ENCODE measurements at regions not wholly inside any gene's neighbourhood (a gene's known extent, or its start where the extent isn't known, plus 50 kb on each side); places are given as distances from the start of the nearest gene placed in this dataset.

DNA sequence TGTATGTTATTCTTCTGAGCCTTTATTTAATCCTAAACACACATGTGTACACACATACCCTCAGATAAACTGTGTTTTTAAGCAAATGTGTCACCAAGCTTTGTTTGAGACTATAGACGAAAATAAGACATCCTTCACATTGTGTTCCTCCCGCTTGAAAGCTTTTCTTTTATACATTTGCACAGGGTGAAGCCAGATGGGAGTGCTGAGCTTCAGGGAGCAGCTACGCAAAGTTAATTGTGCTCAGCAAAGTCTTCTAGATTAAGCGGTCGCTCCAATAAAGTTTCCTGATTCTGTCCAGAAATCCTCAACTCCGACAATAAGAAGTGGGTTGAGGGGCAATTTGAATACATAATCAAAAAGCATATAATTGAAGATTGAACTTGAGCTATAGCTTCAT, 117.2 kb upstream of the ARGLU1 start:
- no peaks in the 10 kb centered on the region for H3K9me2 ChIP-seq (ENCODE audit: insufficient read depth)
- POLR2A ChIA-PET (ENCODE audit: unreplicated experiment) = no interaction called here
- no peaks in the 10 kb centered on the region for H3K9me3 ChIP-seq (ENCODE audit: insufficient read depth, low read depth)
- no peaks in the 10 kb centered on the region for H3K36me3 ChIP-seq (ENCODE audit: low read depth)
- H3F3A ChIP-seq (ENCODE audit: insufficient read depth, low read depth) = no peaks in the 10 kb centered on the region
- no peak overlapping the region for H3K27ac ChIP-seq
- no peaks in the 10 kb centered on the region for H3K27me3 ChIP-seq (ENCODE audit: insufficient read depth, low read depth)
- H3K4me2 ChIP-seq = no peak overlapping the region
- no peaks in the 10 kb centered on the region for H3K79me2 ChIP-seq (ENCODE audit: low read depth)
- H2AFZ ChIP-seq = no peak overlapping the region
- no peaks in the 10 kb centered on the region for H3K4me1 ChIP-seq (replicated peaks; ENCODE audit: insufficient read depth)
- H3K4me3 ChIP-seq = no peak overlapping the region
- H4K20me1 ChIP-seq (ENCODE audit: insufficient read depth) = no peaks in the 10 kb centered on the region
- no TSS peak for BruUV-seq (replicated peaks)
- no peak for DNase-seq
- no peak for TF ChIP-seq CTCF (conservative IDR thresholded peaks at IDR 0.05)
- no peak for TF ChIP-seq EZH2 (IDR thresholded peaks at IDR 0.05; ENCODE audit: low read depth)
- CTCF ChIA-PET = no interaction called here
- intact Hi-C loops (cut with micrococcal nuclease; ENCODE audit: unreplicated experiment) = no loop called here

DNA sequence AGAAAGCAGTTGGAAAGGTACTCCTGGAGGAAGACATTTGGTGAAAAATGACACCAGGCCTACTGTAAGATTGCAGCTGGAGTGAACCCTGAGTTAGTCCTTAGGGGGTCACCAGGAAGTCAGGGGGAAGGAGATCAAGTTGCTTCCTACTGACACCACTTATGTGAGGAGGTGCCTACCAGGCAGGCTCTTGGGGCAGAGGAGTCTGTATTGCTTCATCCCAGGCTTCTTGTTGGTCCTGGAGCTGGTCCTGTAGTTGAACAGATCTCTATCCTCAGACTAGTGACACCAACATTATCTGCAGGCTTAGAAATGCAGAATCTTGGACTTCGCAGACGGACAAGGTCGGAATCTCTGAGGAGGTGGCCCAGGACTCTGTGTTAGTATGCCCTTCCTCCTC, 116.0 kb upstream of the ARGLU1 start:
- no peaks in the 10 kb centered on the region for H3K36me3 ChIP-seq (ENCODE audit: low read depth)
- H3K27ac ChIP-seq = no peak overlapping the region
- no peaks in the 10 kb centered on the region for H3K27me3 ChIP-seq (ENCODE audit: insufficient read depth, low read depth)
- BruUV-seq (replicated peaks) = no TSS peak
- no peaks in the 10 kb centered on the region for H3K9me2 ChIP-seq (ENCODE audit: insufficient read depth)
- POLR2A ChIA-PET (ENCODE audit: unreplicated experiment) = no interaction called here
- intact Hi-C loops (cut with micrococcal nuclease; ENCODE audit: unreplicated experiment) = no loop called here
- no peaks in the 10 kb centered on the region for H3K9me3 ChIP-seq (ENCODE audit: insufficient read depth, low read depth)
- no peak overlapping the region for H2AFZ ChIP-seq
- no peaks in the 10 kb centered on the region for H3K79me2 ChIP-seq (ENCODE audit: low read depth)
- no peak overlapping the region for H3K4me3 ChIP-seq
- DNase-seq = no peak
- no peaks in the 10 kb centered on the region for H3F3A ChIP-seq (ENCODE audit: insufficient read depth, low read depth)
- CTCF ChIA-PET = no interaction called here
- H4K20me1 ChIP-seq (ENCODE audit: insufficient read depth) = no peaks in the 10 kb centered on the region
- H3K4me1 ChIP-seq (replicated peaks; ENCODE audit: insufficient read depth) = no peaks in the 10 kb centered on the region
- TF ChIP-seq CTCF (conservative IDR thresholded peaks at IDR 0.05) = no peak
- no peak overlapping the region for H3K4me2 ChIP-seq

DNA sequence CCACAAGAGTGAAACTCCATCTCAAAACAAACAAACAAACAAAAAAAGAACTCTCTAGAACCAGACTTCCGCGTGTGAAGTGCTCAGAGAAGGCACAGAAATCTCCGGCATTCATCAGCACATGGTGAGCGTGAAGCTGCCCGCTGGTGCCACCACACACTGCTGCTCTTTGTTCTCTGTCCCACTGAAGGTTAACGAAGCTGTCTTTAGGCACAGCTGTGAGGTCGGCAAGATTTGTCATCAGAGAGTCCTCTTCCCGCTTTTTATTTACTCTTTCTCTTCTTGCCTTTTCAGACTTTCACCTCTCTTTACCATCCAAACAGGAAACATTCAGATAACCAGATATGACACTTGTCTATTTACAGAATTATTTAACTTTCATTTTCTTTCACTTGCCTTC, 115.2 kb upstream of the ARGLU1 start:
- H3F3A ChIP-seq (ENCODE audit: insufficient read depth, low read depth) = no peaks in the 10 kb centered on the region
- no peak for DNase-seq

More for the DNA sequence above, 115.2 kb upstream of the ARGLU1 start:
- Histone ChIP-seq H3K9me2 (ENCODE audit: insufficient read depth) (no peaks in the 10 kb centered on the region), H3K27me3 (ENCODE audit: insufficient read depth, low read depth) (no peaks in the 10 kb centered on the region), H3K79me2 (ENCODE audit: low read depth) (no peaks in the 10 kb centered on the region), H3K4me2 (no peak overlapping the region), H3K4me1 (replicated peaks; ENCODE audit: insufficient read depth) (no peaks in the 10 kb centered on the region), H4K20me1 (ENCODE audit: insufficient read depth) (no peaks in the 10 kb centered on the region), H2AFZ (no peak overlapping the region), H3K4me3 (no peak overlapping the region), H3K36me3 (ENCODE audit: low read depth) (no peaks in the 10 kb centered on the region), H3K27ac (no peak overlapping the region), H3K9me3 (ENCODE audit: insufficient read depth, low read depth) (no peaks in the 10 kb centered on the region)
- BruUV-seq (replicated peaks) = no TSS peak
- TF ChIP-seq CTCF (conservative IDR thresholded peaks at IDR 0.05) = no peak
- no peak for TF ChIP-seq EZH2 (IDR thresholded peaks at IDR 0.05; ENCODE audit: low read depth)
- CTCF ChIA-PET = no interaction called here
- POLR2A ChIA-PET (ENCODE audit: unreplicated experiment) = no interaction called here
- intact Hi-C loops (cut with micrococcal nuclease; ENCODE audit: unreplicated experiment) = no loop called here
